Osteocyte (in vitro differentiated cells): ENCODE measurements at regions not wholly inside any gene's neighbourhood (a gene's known extent, or its start where the extent isn't known, plus 50 kb on each side); places are given as distances from the start of the nearest gene placed in this dataset.

Source experiments
- DNase-seq: peaks from one replicate; pipeline ENCODE4 v3.0.0; 2021; ENCODE audit warnings: mixed read lengths; ENCODE audit not compliant: unreplicated experiment; ENCODE audit errors: extremely low spot score
- H3K27ac Mint-ChIP-seq: one replicate; pipeline ENCODE4 v1.8.0; 2021; ENCODE audit warnings: mild to moderate bottlenecking, mixed read lengths; ENCODE audit not compliant: unreplicated experiment
- H3K27me3 Mint-ChIP-seq: one replicate; pipeline ENCODE4 v1.8.0; 2021; ENCODE audit warnings: mixed read lengths; ENCODE audit not compliant: unreplicated experiment
- H3K36me3 Mint-ChIP-seq: one replicate; pipeline ENCODE4 v1.8.0; 2021; ENCODE audit warnings: mixed read lengths; ENCODE audit not compliant: unreplicated experiment
- H3K4me1 Mint-ChIP-seq: one replicate; pipeline ENCODE4 v1.8.0; 2021; ENCODE audit warnings: mixed read lengths; ENCODE audit not compliant: unreplicated experiment
- H3K4me3 Mint-ChIP-seq: one replicate; pipeline ENCODE4 v1.8.0; 2021; ENCODE audit warnings: mild to moderate bottlenecking, moderate library complexity, mixed read lengths; ENCODE audit not compliant: unreplicated experiment
- H3K9me3 Mint-ChIP-seq: one replicate; pipeline ENCODE4 v1.8.0; 2021; ENCODE audit warnings: mixed read lengths; ENCODE audit not compliant: unreplicated experiment
- CTCF ChIP-seq: fragments of 200-600 bp; sonication (generic); IDR thresholded peaks from 2 replicates; pipeline ENCODE4 v1.5.0; 2021; ENCODE audit warnings: antibody characterized with exemption, mild to moderate bottlenecking, moderate library complexity

DNA sequence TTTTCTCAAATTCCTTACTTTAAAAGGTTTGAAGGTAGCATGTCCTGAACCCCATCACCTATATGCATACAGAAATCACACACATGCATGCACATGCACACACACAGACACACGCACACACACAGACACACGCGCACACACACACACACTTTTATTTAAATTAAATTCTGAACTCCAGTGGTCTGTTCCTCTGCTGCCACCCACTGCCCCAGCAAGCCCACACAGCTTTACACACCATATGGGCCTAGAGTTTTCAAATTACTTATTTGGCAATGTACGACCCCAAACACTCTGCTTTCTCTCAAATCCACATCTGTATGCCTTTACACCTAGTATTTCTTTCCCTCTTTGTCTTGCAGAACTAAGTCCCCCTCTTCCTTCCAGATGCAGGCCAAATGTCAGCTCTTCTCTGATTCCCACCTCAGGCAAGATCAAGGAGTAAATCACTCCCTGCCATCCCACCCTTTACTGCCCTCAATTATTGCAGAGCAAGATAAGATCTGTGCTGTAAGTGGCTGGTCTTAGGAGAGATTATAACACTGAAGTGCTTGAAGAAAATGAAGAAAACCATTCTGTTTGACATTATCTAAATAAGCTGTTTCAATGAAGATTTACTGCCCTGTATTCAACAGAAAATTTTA is 429.9 kb upstream of the CXADR start:
- Mint-ChIP-seq H3K9me3 (peaks cover 4% of the 10 kb centered on the region), H3K4me3 (no peak overlapping the region), H3K4me1 (peaks cover 4% of the 10 kb centered on the region), H3K36me3 (no peaks in the 10 kb centered on the region), H3K27ac (no peak overlapping the region), H3K27me3 (no peaks in the 10 kb centered on the region)
- no peak for DNase-seq
- no peak for TF ChIP-seq CTCF

GRCh38 chr21:17085707-17086106 is 427.1 kb upstream of the CXADR start:
- peaks cover 13% of the 10 kb centered on the region for H3K4me1 Mint-ChIP-seq

DNA sequence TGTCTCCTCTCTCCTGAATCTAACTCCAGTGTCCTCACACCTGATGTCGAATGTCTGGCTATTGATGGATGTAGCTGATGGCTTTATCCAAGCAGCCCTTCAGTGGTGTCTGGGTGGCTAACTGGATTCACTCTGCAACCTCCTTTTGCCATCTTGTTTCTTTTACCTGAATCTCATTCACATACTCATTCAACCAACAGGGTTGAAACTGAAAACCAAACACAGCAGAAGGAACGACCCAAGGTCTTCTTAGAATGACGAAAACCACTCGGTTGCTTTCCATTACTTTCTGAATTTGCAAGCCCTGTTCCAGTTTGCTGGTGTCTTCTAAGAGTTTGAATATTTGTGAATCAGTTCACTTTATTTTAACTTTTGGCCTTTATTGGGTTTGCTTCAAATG is 424.3 kb upstream of the CXADR start:
- TF ChIP-seq CTCF: no peak
- H3K27me3 Mint-ChIP-seq: no peaks in the 10 kb centered on the region
- H3K4me3 Mint-ChIP-seq: no peak overlapping the region
- peaks cover 4% of the 10 kb centered on the region for H3K9me3 Mint-ChIP-seq
- H3K27ac Mint-ChIP-seq: no peak overlapping the region
- no peaks in the 10 kb centered on the region for H3K36me3 Mint-ChIP-seq
- peaks cover 13% of the 10 kb centered on the region for H3K4me1 Mint-ChIP-seq
- no peak for DNase-seq

More at GRCh38 chr21:17085707-17086106, 427.1 kb upstream of the CXADR start:
- Mint-ChIP-seq H3K27me3 (no peaks in the 10 kb centered on the region), H3K27ac (no peak overlapping the region), H3K36me3 (no peaks in the 10 kb centered on the region), H3K9me3 (peaks cover 4% of the 10 kb centered on the region), H3K4me3 (no peak overlapping the region)
- no peak for DNase-seq
- TF ChIP-seq CTCF: no peak

DNA sequence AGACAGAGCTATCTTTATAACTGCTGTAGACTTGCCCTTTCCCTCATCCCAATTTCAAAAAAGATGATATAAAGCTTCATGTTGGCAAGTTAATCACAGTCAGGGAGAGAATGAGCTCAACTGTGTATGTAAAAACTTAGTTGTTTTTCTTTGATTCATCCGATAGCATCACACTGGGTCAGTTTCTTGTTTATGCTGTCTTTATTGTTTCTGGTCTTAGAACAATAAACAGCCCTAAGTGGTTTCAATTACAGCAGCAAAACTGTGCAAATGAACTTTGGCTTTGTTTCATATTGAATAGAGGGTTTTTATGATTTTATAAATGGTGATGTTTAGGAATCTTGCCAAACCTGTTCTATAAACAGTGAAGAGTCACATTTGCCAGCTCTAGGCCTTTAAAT is 423.8 kb upstream of the CXADR start:
- DNase-seq: no peak
- no peaks in the 10 kb centered on the region for H3K9me3 Mint-ChIP-seq
- H3K4me3 Mint-ChIP-seq: no peak overlapping the region
- peak overlapping the region; percentile 5 for H3K27ac Mint-ChIP-seq
- TF ChIP-seq CTCF: no peak
- H3K36me3 Mint-ChIP-seq: no peaks in the 10 kb centered on the region
- peaks cover 13% of the 10 kb centered on the region for H3K4me1 Mint-ChIP-seq
- no peaks in the 10 kb centered on the region for H3K27me3 Mint-ChIP-seq

- Mint-ChIP-seq H3K27me3 (peaks cover 21% of the 10 kb centered on the region), H3K9me3 (peaks cover 23% of the 10 kb centered on the region)
- TF ChIP-seq CTCF: no peak
Measured at GRCh38 chr21:17101696-17102095, 411.1 kb upstream of the CXADR start.

More at GRCh38 chr21:17101696-17102095, 411.1 kb upstream of the CXADR start:
- H3K4me1 Mint-ChIP-seq: no peaks in the 10 kb centered on the region
- no peak for DNase-seq
- no peak overlapping the region for H3K27ac Mint-ChIP-seq
- H3K36me3 Mint-ChIP-seq: no peaks in the 10 kb centered on the region
- H3K4me3 Mint-ChIP-seq: no peak overlapping the region
